22Rv1 (cell line): ENCODE measurements at regions not wholly inside any gene's neighbourhood (a gene's known extent, or its start where the extent isn't known, plus 50 kb on each side); places are given as distances from the start of the nearest gene placed in this dataset.

Experiments
- ZFX ChIP-seq: fragments of 450-650 bp; IDR thresholded peaks from 2 replicates; pipeline ENCODE4 v1.6.1; 2017; ENCODE audit warnings: antibody characterized with exemption, borderline replicate concordance
- TF ChIP-seq, protein P1 (sequence below): fragments of 450-650 bp; IDR thresholded peaks from 2 replicates; pipeline ENCODE4 v1.5.1; 2017; ENCODE audit warnings: mild to moderate bottlenecking

GRCh38 chr12:98423963-98424362 lies 91.4 kb upstream of the TMPO start:
- TF ChIP-seq, protein P1, sequence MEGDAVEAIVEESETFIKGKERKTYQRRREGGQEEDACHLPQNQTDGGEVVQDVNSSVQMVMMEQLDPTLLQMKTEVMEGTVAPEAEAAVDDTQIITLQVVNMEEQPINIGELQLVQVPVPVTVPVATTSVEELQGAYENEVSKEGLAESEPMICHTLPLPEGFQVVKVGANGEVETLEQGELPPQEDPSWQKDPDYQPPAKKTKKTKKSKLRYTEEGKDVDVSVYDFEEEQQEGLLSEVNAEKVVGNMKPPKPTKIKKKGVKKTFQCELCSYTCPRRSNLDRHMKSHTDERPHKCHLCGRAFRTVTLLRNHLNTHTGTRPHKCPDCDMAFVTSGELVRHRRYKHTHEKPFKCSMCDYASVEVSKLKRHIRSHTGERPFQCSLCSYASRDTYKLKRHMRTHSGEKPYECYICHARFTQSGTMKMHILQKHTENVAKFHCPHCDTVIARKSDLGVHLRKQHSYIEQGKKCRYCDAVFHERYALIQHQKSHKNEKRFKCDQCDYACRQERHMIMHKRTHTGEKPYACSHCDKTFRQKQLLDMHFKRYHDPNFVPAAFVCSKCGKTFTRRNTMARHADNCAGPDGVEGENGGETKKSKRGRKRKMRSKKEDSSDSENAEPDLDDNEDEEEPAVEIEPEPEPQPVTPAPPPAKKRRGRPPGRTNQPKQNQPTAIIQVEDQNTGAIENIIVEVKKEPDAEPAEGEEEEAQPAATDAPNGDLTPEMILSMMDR = no peak
- TF ChIP-seq ZFX = no peak
